H9 (cell line): ENCODE measurements at regions not wholly inside any gene's neighbourhood (a gene's known extent, or its start where the extent isn't known, plus 50 kb on each side); places are given as distances from the start of the nearest gene placed in this dataset.

ENCODE experiments used
- DNase-seq: peaks from one replicate; pipeline ENCODE4 v3.0.0-alpha.2; 2017
- H2AFZ ChIP-seq: one replicate; pipeline ENCODE4 v1.6.1; 2013; ENCODE audit warnings: mild to moderate bottlenecking, low read length, control low read depth, moderate library complexity
- H2AK5ac ChIP-seq: 2 replicates; pipeline ENCODE4 v1.6.1; 2013; ENCODE audit warnings: low read length, control low read depth, mixed read lengths; ENCODE audit not compliant: insufficient read length
- H2BK120ac ChIP-seq: one replicate; pipeline ENCODE4 v1.6.1; 2013; ENCODE audit warnings: low read depth, mild to moderate bottlenecking, low read length, control low read depth, inconsistent platforms; ENCODE audit not compliant: poor library complexity, severe bottlenecking
- H2BK12ac ChIP-seq: 2 replicates; pipeline ENCODE4 v1.6.1; 2013; ENCODE audit warnings: low read length, control low read depth, mixed read lengths, low read depth; ENCODE audit not compliant: insufficient read length
- H2BK15ac ChIP-seq: 2 replicates; pipeline ENCODE4 v1.6.1; 2013; ENCODE audit warnings: low read depth, low read length, control low read depth
- H2BK20ac ChIP-seq: one replicate; pipeline ENCODE4 v1.6.1; 2013; ENCODE audit warnings: low read depth, mild to moderate bottlenecking, low read length, control low read depth, inconsistent platforms; ENCODE audit not compliant: poor library complexity, severe bottlenecking
- H2BK5ac ChIP-seq: 2 replicates; pipeline ENCODE4 v1.6.1; 2013; ENCODE audit warnings: low read length, control low read depth, mixed read lengths; ENCODE audit not compliant: insufficient read length
- H3K14ac ChIP-seq: 2 replicates; pipeline ENCODE4 v1.6.1; 2013; ENCODE audit warnings: low read length, control low read depth; ENCODE audit not compliant: insufficient read depth
- H3K18ac ChIP-seq: 2 replicates; pipeline ENCODE4 v1.6.1; 2013; ENCODE audit warnings: low read depth, mild to moderate bottlenecking, mixed read lengths, low read length, control low read depth; ENCODE audit not compliant: insufficient read length
- H3K23ac ChIP-seq: 2 replicates; pipeline ENCODE4 v1.6.1; 2013; ENCODE audit warnings: low read length, control low read depth, mixed read lengths, low read depth; ENCODE audit not compliant: insufficient read length
- H3K23me2 ChIP-seq: 2 replicates; pipeline ENCODE4 v1.6.1; 2013; ENCODE audit warnings: low read depth, mild to moderate bottlenecking, mixed read lengths, low read length, control low read depth; ENCODE audit not compliant: insufficient read length, poor library complexity, severe bottlenecking
- H3K27ac ChIP-seq: 2 replicates; pipeline ENCODE4 v1.5.1; 2013; ENCODE audit warnings: low read length, control low read depth, mixed read lengths, low read depth; ENCODE audit not compliant: insufficient read length
- H3K27me3 ChIP-seq: 2 replicates; pipeline ENCODE4 v1.6.1; 2013; ENCODE audit warnings: low read length, control low read depth, inconsistent platforms; ENCODE audit not compliant: insufficient read depth
- H3K4ac ChIP-seq: 2 replicates; pipeline ENCODE4 v1.6.1; 2013; ENCODE audit warnings: low read depth, mild to moderate bottlenecking, control low read depth, inconsistent platforms, low read length, moderate library complexity
- H3K4me1 ChIP-seq: 2 replicates; pipeline ENCODE4 v1.6.1; 2013; ENCODE audit warnings: low read length, control low read depth, inconsistent platforms; ENCODE audit not compliant: insufficient read depth
- H3K4me2 ChIP-seq: 2 replicates; pipeline ENCODE4 v1.6.1; 2013; ENCODE audit warnings: low read length, control low read depth, mixed read lengths; ENCODE audit not compliant: insufficient read length, insufficient read depth
- H3K56ac ChIP-seq: 2 replicates; pipeline ENCODE4 v1.6.1; 2013; ENCODE audit warnings: low read depth, mild to moderate bottlenecking, mixed read lengths, low read length, control low read depth; ENCODE audit not compliant: insufficient read length
- H3K79me1 ChIP-seq: 2 replicates; pipeline ENCODE4 v1.6.1; 2013; ENCODE audit warnings: low read depth, mild to moderate bottlenecking, moderate library complexity, low read length, control low read depth, inconsistent platforms; ENCODE audit not compliant: insufficient read depth, poor library complexity, severe bottlenecking
- H3K79me2 ChIP-seq: 2 replicates; pipeline ENCODE4 v1.6.1; 2013; ENCODE audit warnings: low read length, control low read depth, inconsistent platforms; ENCODE audit not compliant: insufficient read depth
- H3K9ac ChIP-seq: 2 replicates; pipeline ENCODE4 v1.6.1; 2013; ENCODE audit warnings: low read length, control low read depth, mixed read lengths; ENCODE audit not compliant: insufficient read length; ENCODE audit errors: extremely low read depth
- H3K9me3 ChIP-seq: one replicate; pipeline ENCODE4 v1.6.1; 2013; ENCODE audit warnings: low read depth, low read length, inconsistent platforms; ENCODE audit not compliant: control insufficient read depth
- H3T11ph ChIP-seq: one replicate; pipeline ENCODE4 v1.6.1; 2013; ENCODE audit warnings: mild to moderate bottlenecking, low read length, control low read depth, inconsistent platforms
- H4K20me1 ChIP-seq: one replicate; pipeline ENCODE4 v1.6.1; 2013; ENCODE audit not compliant: control insufficient read depth, insufficient read length, insufficient read depth
- H4K5ac ChIP-seq: 2 replicates; pipeline ENCODE4 v1.6.1; 2013; ENCODE audit warnings: low read depth, mild to moderate bottlenecking, mixed read lengths, low read length, control low read depth; ENCODE audit not compliant: insufficient read length
- H4K8ac ChIP-seq: replicated peaks from 2 replicates; pipeline ENCODE4 v1.6.1; 2013; ENCODE audit warnings: low read length, control low read depth, mixed read lengths, low read depth; ENCODE audit not compliant: insufficient read length
- H4K91ac ChIP-seq: 2 replicates; pipeline ENCODE4 v1.6.1; 2013; ENCODE audit warnings: low read depth, mild to moderate bottlenecking, moderate library complexity, mixed read lengths, low read length, control low read depth; ENCODE audit not compliant: insufficient read length
- H3K27ac Mint-ChIP-seq, 3 experiments: 2 replicates in 2 of 3; 3 replicates in 1 of 3; pipeline ENCODE4 v1.8.0; 2020 to 2021; ENCODE audit warnings: mixed read lengths in 3 of 3, mild to moderate bottlenecking in 1 of 3, moderate library complexity in 1 of 3
- H3K27me3 Mint-ChIP-seq: 2 replicates; pipeline ENCODE4 v1.8.0; 2021; ENCODE audit warnings: low read depth, mild to moderate bottlenecking, moderate library complexity, mixed read lengths
- H3K36me3 Mint-ChIP-seq, 3 experiments: 2 replicates in 2 of 3; 3 replicates in 1 of 3; pipeline ENCODE4 v1.8.0; 2020 to 2021; ENCODE audit warnings: low read depth in 3 of 3, mixed read lengths in 3 of 3; ENCODE audit not compliant: insufficient read depth in 1 of 3
- H3K4me1 Mint-ChIP-seq, 2 experiments: 2 replicates each; pipeline ENCODE4 v1.8.0; 2020; ENCODE audit warnings: mixed read lengths in 2 of 2
- H3K4me3 Mint-ChIP-seq, 2 experiments: 2 replicates in 1 of 2; 3 replicates in 1 of 2; pipeline ENCODE4 v1.8.0; 2020 to 2021; ENCODE audit warnings: mild to moderate bottlenecking in 2 of 2, mixed read lengths in 2 of 2, moderate library complexity in 1 of 2
- H3K9me3 Mint-ChIP-seq, 2 experiments: 2 replicates in 1 of 2; 3 replicates in 1 of 2; pipeline ENCODE4 v1.8.0; 2020; ENCODE audit warnings: mild to moderate bottlenecking in 2 of 2, mixed read lengths in 2 of 2, moderate library complexity in 1 of 2
- CTCF ChIP-seq: fragments of 200-600 bp; sonication (generic); conservative IDR thresholded peaks from 3 replicates; pipeline ENCODE4 v1.8.0; 2021; ENCODE audit warnings: antibody characterized with exemption, mild to moderate bottlenecking
- WGBS: extraction: QIAGEN DNeasy Blood & Tissue Kit; methylation state at CpG from one replicate; pipeline ENCODE4 v1.1.7; 2013; ENCODE audit warnings: missing lambda C conversion rate, low lambda C conversion rate, mixed read lengths; ENCODE audit not compliant: insufficient read length; ENCODE audit errors: extremely low coverage; 5-methylcytosine and 5-hydroxymethylcytosine counted together

GRCh38 chr12:91604897-91605296 lies 422.3 kb upstream of the DCN start:
- H3K4me3 Mint-ChIP-seq = no peak overlapping the region
- no peak overlapping the region for H4K91ac ChIP-seq
- no peaks in the 10 kb centered on the region for H3K27me3 Mint-ChIP-seq
- H2BK20ac ChIP-seq = no peak overlapping the region
- no peak for DNase-seq
- WGBS = no CpG with 5 or more reads among the region's 6 CpGs
- no peak overlapping the region for H4K8ac ChIP-seq
- no peak overlapping the region for H2BK12ac ChIP-seq
- no peak overlapping the region for H3K4me2 ChIP-seq
- peak overlapping the region; percentile 56 for H2AFZ ChIP-seq
- no peaks in the 10 kb centered on the region for H3K4me1 ChIP-seq
- H3K23me2 ChIP-seq = no peaks in the 10 kb centered on the region
- H4K5ac ChIP-seq = no peak overlapping the region
- H3K4me1 Mint-ChIP-seq = peaks cover 2 to 3% of the 10 kb centered on the region in 2 experiments; a peak in 2 of 4 replicates
- H4K20me1 ChIP-seq = no peaks in the 10 kb centered on the region
- TF ChIP-seq CTCF = no peak
- peak overlapping the region in 2 of 3 experiments; percentile 2 to 28; a peak in 1 of 7 replicates for H3K27ac Mint-ChIP-seq
- H3K56ac ChIP-seq = no peak overlapping the region
- no peak overlapping the region for H2BK15ac ChIP-seq
- no peak overlapping the region for H3K27ac ChIP-seq
- H3K27me3 ChIP-seq = no peaks in the 10 kb centered on the region
- no peaks in the 10 kb centered on the region for H3K79me2 ChIP-seq
- no peaks in the 10 kb centered on the region; a peak in 1 of 5 replicates for H3K9me3 Mint-ChIP-seq
- H3K79me1 ChIP-seq = no peaks in the 10 kb centered on the region
- H3K4ac ChIP-seq = no peak overlapping the region
- no peak overlapping the region for H3T11ph ChIP-seq
- no peak overlapping the region for H3K18ac ChIP-seq
- no peak overlapping the region for H3K9ac ChIP-seq
- no peaks in the 10 kb centered on the region for H3K9me3 ChIP-seq
- H2AK5ac ChIP-seq = no peak overlapping the region
- no peak overlapping the region for H2BK5ac ChIP-seq
- H2BK120ac ChIP-seq = no peak overlapping the region
- no peaks in the 10 kb centered on the region; a peak in 1 of 7 replicates for H3K36me3 Mint-ChIP-seq
- H3K23ac ChIP-seq = no peak overlapping the region
- H3K14ac ChIP-seq = no peak overlapping the region
